Peyer's patch (tissue), 4 donors: ENCODE measurements at regions not wholly inside any gene's neighbourhood (a gene's known extent, or its start where the extent isn't known, plus 50 kb on each side); places are given as distances from the start of the nearest gene placed in this dataset.

Experiments used
- POLR2A ChIP-seq, 2 donors: fragments of 450-650 bp; IDR thresholded peaks; one replicate each; pipeline ENCODE4 v1.5.1; 2017; ENCODE audit warnings: antibody characterized with exemption in 2 of 2, mild to moderate bottlenecking in 2 of 2, moderate library complexity in 2 of 2
- TF ChIP-seq, protein P1 (sequence below), 6 experiments: fragments of 450-650 bp in 4 of 6; fragments of 200-600 bp in 2 of 6; sonication (generic) in 1 of 6; IDR thresholded peaks; one replicate each; pipeline ENCODE4 v1.5.1; 2017 to 2019; ENCODE audit warnings: antibody characterized with exemption in 6 of 6, mild to moderate bottlenecking in 3 of 6, moderate library complexity in 1 of 6

DNA sequence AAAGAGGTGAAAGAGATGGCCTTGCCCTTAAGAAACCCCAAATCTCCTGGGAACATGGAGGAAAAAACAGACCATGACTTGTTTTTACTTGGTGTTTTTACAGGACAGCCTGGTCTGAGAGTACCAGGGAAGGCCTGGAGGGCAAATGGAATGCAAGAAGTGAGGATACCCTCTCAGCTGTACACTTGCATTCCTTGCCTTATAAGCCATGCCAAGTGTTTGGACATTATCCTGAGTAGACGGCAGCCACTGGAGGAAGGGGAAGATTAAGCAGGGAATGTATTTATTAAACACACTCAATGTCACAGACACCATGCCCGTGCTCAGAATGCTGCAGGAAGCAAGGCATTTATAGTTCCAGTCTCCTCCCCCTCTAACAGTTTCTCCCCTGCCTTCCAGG lies 581.4 kb downstream of the CDK5RAP2 start:
- TF ChIP-seq, protein P1, sequence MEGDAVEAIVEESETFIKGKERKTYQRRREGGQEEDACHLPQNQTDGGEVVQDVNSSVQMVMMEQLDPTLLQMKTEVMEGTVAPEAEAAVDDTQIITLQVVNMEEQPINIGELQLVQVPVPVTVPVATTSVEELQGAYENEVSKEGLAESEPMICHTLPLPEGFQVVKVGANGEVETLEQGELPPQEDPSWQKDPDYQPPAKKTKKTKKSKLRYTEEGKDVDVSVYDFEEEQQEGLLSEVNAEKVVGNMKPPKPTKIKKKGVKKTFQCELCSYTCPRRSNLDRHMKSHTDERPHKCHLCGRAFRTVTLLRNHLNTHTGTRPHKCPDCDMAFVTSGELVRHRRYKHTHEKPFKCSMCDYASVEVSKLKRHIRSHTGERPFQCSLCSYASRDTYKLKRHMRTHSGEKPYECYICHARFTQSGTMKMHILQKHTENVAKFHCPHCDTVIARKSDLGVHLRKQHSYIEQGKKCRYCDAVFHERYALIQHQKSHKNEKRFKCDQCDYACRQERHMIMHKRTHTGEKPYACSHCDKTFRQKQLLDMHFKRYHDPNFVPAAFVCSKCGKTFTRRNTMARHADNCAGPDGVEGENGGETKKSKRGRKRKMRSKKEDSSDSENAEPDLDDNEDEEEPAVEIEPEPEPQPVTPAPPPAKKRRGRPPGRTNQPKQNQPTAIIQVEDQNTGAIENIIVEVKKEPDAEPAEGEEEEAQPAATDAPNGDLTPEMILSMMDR (IDR thresholded peaks at IDR 0.05) = no peak
- no peak for TF ChIP-seq POLR2A (IDR thresholded peaks at IDR 0.05)
